GM13977 (cell line): ENCODE measurements at regions not wholly inside any gene's neighbourhood (a gene's known extent, or its start where the extent isn't known, plus 50 kb on each side); places are given as distances from the start of the nearest gene placed in this dataset.

Source experiments
- DNase-seq: peaks from one replicate; pipeline ENCODE4 v3.0.0; 2012; ENCODE audit warnings: low spot score
- CTCF ChIP-seq: IDR thresholded peaks from 2 replicates; pipeline ENCODE4 v1.5.1; 2012; ENCODE audit warnings: mild to moderate bottlenecking, control low read depth; ENCODE audit not compliant: insufficient read depth; ENCODE audit errors: extremely low read depth, missing control alignments
- in situ Hi-C: fragments of 300-500 bp; cut with MboI; formaldehyde crosslinking; loops from one replicate; pipeline ENCODE4 v1.12.0; 2022; ENCODE audit warnings: low sequenced_read_pairs, low pct_unique_long_range_greater_than_20kb, mixed read lengths, inconsistent platforms; ENCODE audit not compliant: unreplicated experiment

- in situ Hi-C loops, result no loop called here
- DNase-seq, result no peak
- no peak for TF ChIP-seq CTCF
Observed at GRCh38 chr20:40606660-40607059, 82.4 kb downstream of the MAFB start.

- DNase-seq, result no peak
- TF ChIP-seq CTCF, result no peak
- in situ Hi-C loops, result no loop called here
Observed at GRCh38 chr20:40606237-40606636, 82.8 kb downstream of the MAFB start.

- DNase-seq, result no peak
- TF ChIP-seq CTCF, result no peak
- in situ Hi-C loops, result no loop called here
Observed at GRCh38 chr20:40604416-40604815, 84.6 kb downstream of the MAFB start.

- in situ Hi-C loops, result no loop called here
- DNase-seq, result no peak
- no peak for TF ChIP-seq CTCF
Observed at GRCh38 chr20:40603057-40603651, 85.9 kb downstream of the MAFB start.

- no peak for TF ChIP-seq CTCF
- no peak for DNase-seq
- in situ Hi-C loops, result no loop called here
Observed at GRCh38 chr20:40602381-40602780, 86.7 kb downstream of the MAFB start.

- no peak for TF ChIP-seq CTCF
Observed at GRCh38 chr20:40600441-40601219, 88.4 kb downstream of the MAFB start.

GRCh38 chr20:40599987-40600386 is 89.0 kb downstream of the MAFB start:
- in situ Hi-C loops, result no loop called here
- no peak for TF ChIP-seq CTCF
- no peak for DNase-seq

More at GRCh38 chr20:40600441-40601219, 88.4 kb downstream of the MAFB start:
- no peak for DNase-seq
- in situ Hi-C loops, result no loop called here
